Activated CD8-positive, alpha-beta memory T cell treated with anti-CD3 and anti-CD28 coated beads, Interleukin-2, amount 50 U/mL, for 48 hours (primary cell): ENCODE measurements at regions not wholly inside any gene's neighbourhood (a gene's known extent, or its start where the extent isn't known, plus 50 kb on each side); places are given as distances from the start of the nearest gene placed in this dataset.

ENCODE experiments used
- DNase-seq: peaks from one replicate; pipeline ENCODE4 v3.0.0-alpha.2; 2020

DNA sequence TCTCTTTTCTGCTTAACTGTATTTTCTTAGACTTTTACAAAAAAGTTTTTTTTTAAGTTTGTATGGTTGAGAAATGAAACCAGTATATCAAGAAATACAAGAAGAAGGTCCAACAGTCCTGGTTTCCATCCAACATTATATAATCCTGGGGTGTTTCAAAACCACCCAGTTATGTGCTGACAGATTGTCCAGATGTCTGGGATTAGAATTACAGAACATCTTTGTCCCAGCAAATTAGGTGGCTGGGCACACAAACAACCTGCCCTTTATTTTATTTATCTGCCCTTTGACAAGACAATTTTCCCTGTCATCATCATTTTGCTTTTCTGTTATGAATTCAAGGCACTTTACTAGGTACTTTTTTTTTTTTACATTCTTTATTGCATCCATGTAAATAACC, 622.1 kb downstream of the PLPP3 start:
- no peak for DNase-seq

DNA sequence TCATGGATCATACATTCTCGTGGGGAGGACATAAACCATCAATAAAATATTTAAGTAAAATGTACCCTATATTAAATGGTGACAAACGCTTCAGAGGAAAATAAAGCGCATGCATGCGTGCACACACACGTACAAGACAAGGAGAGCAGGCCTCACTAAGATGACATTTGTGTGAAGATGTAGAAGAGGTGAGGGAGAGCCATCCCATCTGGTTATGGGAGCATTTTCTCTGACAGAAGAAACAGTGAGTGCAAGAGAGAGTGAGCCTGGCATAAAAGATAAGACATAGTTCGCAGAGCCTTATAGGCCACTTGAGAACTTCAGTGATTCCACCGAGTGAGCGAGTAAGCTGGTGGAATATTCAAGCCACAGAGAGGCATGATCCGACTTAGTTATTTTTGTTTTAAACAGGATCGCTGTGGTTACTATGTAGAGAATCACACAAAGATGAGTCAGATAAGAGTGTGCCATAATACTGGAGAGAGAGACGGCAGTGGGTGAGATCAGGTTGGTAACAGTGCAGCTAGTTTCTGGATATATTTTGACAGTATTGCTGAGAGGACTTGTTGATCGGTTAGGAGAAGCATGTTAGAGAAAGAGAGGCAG, 624.2 kb downstream of the PLPP3 start:
- DNase-seq: no peak

DNA sequence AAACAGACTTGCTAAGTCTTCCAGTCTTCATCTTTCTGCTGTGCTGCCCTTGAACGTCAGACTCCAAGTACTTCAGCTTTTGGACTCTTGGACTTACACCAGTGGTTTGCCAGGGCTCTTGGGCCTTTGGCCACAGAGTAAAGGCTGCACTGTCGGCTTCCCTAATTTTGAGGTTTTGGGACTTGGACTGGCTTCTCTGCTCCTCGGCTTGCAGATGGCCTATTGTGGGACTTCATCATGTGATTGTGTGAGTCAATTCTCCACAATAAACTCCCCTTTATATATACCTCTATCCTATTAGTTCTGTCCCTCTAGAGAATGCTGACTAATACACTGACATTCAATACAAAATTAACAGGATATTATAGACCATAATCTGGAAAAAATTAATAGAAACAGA, 628.1 kb downstream of the PLPP3 start:
- no peak for DNase-seq

DNA sequence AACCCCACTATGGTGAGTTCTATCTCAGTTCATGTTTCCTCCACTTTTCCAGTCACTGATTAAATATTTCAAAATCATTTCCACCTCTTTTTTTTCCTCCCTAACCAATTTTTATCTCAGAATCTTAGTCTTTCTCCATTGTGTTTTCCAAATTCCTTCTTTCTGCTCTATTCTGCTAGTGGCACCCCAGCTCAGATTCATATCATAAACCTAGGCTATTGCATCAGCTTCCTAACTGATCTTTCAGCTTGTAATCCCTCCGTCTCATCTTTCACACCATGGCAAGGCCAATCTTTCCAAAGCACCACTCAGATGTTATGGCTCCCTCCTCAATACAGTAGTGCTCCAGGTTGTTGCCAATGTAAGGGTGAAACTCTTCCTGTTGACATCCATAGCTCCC, 631.9 kb downstream of the PLPP3 start:
- DNase-seq: no peak

DNA sequence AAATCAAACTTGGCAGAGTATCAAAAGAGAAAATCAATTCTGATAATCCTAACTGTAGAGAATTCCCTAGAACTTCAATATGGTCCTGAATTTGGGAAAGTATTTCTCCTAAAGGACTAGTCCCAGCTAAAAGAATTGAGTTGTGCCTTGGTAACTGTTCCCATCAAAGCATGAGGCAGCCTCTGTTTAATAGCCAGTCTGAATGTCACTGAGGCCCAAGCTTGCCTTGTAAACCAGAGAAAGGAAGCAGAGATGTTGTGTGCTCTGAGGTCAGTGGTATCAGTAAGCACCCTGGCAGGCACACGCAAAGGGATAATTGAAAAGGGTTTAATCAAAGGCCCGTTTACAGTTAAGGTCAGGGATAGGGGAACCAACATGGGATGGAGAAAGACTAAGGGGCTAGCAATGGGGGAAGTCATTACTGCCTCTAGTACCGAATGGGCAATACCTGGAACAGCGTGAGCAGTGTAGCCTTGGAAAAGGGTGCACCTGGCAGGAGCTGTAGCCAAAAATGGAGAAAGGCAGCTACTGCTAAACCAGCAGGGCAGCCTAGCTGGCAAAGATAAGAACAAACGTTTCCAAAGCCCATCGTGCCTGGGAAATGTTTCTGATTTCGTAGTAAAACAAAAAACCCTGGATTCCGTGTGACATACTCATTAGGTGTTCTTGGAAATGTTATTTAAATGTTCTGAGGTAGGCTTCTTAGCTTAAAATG, 635.5 kb downstream of the PLPP3 start:
- DNase-seq: no peak

DNA sequence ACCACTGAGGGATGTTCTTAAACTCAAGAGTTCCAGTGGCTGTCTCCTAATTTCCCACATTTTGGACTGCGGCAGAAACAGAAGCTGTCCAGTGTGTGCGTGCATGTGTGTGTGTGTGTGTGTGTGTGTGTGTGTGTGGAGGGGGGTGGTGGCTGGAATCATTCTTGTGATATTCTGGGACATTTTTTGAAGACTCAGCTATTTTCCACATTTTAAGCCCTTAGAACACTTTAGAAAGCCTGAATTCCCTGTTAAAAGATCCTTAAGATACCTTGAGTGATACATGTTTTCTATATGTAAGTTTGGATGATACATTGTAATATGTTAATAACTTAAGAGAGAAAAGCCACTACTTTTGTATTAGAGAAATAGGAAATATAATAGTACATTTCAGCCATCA, 636.4 kb downstream of the PLPP3 start:
- DNase-seq: no peak

DNA sequence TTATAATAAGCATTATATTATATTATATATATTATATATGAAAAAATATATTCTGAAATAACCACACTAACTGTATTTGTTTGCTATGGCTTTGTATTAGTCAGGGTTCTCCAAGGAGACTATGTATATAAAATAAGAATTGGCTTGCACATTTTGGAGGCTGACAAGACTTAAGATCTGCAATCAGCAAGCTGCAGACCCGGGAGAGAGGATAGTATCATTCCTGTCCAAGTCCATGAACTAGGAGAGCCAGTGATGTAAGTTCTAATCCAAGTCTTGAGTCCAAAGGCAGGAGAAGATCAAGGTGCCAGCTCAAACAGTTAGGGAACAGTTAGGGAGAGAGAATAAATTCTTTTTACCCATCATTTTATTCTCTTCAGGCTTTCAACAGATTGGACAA, 639.5 kb downstream of the PLPP3 start:
- no peak for DNase-seq

DNA sequence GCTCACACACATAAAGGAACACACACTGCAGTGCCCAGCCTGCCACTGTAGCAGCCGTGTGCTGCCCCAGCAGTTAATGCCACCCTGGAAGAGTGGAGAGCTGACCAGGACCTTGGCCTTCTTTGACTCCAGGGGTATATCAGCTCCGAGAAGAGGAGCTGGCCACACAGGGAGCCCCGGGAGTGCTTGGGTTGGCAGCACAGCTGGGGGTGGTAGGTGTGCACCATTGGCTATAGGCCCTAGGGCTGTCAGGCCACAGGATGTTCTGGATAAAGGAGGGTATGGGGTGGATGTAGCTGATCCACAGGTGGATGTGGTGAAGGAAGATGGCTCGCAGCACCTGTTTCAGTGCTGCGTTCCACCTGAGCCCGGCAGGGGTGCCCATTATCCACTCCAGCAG, 640.5 kb downstream of the PLPP3 start:
- no peak for DNase-seq

DNA sequence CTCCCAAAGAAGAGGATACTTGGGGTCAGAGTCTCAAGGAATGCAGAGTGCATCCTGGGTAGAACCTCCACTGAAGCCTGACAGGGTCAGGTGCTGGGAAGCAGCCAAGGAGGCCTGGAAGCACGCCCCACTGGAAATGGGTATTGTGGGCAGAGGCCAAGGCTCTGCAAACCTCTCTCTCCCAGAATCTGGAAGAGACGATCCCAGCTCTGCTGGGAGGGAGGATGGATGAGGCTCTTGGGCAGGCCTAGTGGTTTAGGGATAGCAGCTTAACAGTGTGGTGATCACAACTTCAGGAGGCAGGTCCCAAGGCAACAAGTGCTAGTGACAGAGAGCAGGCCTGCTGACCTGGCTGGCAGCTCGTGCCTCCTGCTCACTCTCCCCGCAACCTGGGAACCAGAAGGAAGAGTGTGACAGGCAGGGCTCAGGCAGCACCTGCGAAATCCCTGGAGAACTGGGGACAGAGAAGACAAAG, 641.0 kb downstream of the PLPP3 start:
- no peak for DNase-seq

DNA sequence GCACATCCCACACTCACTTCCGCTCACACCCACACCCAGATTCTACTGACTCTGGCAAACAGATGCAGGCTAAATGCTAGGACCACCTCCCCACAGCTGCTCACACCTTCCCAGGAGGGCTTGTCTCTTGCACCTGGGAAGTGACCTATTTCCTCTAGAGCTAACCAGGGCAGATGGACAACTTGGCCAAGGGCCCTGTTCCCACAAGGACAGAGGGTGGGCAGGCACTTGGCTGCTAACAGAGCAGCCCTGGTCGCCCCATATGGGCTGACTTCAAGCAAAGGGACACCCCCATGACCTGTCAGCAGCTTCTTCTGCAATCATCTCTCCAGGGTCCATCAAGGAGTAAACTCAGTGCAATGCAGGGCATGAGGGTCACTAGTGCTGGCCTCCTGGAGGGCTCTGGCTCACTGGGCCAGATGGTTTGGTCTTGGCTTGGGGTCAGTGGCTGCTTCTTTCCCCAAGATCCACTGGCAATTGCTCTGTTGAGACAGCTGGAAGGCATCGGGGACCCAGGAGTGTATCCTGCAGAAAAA, 641.5 kb downstream of the PLPP3 start:
- no peak for DNase-seq

DNA sequence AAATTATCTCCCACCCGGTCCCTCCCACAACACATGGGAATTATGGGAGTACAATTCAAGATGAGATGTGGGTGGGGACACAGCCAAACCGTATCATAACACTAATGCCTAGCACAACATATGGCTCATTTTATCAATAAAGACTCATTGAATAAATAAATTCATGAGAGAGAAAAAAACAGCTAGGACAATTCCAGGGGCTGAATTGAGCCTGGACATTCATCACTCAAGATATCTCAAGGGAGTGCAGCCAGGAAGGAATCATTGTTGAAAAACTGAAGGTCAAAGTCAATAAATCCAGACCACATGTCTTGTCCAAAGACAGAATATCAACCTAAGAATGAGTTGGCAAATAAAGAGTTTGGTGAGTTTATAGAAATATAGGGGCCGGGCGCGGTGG, 644.1 kb downstream of the PLPP3 start:
- DNase-seq: no peak

DNA sequence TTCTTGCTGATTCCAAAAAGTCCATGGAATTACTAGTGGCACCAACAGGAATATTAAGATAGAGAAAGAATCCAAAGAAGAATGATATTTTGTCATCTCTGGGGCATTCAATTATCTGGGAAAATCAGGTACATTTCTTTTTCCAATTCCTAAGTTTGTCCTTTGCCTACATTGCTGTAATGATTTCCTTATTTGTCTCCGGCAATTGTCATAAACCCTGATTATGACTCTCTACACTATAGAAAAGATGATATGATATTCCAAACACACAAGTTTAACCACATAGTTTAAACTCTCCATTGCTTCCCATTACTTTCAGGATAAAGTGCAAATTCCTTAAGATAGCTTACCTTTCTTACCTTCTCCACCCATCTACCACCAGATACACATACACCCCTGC, 647.0 kb downstream of the PLPP3 start:
- no peak for DNase-seq

DNA sequence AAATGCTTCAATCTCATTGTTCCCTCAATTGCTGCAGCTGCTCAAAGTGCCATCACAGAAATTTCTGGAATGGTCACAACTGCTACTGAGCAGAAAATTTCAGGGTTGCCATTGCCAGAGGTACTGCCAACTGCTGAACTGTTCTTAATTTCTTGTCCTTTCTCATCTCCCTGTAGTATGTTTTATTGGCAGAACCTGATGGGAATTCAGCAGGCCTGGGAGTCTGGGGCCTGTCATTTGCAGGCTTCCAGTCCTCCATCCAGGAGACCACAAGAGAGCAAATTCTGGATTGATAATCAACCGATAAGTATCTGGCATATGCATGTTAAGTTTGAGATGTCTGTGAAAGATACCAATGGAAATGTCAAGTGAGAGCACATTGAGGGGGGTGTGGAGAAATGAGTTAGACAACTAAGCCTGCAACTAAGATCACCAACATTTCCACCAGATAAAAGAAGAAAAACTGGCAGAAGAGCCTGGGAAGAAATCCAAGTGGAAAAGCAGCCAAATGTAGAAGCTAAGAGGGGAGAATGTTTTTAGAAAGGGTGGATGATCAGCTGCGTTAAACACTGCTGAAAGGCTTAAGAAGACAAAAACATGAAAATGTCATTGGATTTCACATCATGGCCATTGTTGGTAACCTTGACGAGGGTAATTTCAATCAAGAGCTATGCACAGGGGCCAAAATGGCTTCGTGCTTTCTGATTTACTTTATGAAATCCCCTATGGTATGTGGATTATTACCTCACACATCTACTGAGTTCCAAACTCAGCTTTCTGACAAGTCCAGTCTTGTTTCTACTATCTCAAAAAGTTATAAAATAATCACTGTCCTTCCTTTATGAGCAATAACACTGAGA, 648.1 kb downstream of the PLPP3 start:
- DNase-seq: no peak

DNA sequence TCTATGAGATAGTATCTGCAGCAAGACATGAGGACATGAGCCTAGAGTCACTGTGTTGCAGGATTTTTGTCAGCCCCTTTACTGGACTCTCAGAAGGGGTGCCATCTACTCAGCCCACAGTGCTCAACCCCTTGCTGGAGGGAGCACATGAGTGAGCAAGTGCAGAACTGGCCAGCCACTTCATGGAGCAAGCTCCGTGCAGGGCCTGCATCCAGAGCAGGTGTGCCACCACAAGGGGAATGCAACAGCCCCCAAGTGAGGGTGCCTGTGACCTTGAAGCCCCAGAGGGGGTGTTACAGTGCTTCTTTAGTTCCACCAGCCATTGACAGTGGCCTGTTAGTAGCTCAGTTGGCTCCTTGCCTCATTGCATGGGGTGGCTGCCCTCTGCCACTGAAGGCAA, 649.7 kb downstream of the PLPP3 start:
- DNase-seq: no peak

DNA sequence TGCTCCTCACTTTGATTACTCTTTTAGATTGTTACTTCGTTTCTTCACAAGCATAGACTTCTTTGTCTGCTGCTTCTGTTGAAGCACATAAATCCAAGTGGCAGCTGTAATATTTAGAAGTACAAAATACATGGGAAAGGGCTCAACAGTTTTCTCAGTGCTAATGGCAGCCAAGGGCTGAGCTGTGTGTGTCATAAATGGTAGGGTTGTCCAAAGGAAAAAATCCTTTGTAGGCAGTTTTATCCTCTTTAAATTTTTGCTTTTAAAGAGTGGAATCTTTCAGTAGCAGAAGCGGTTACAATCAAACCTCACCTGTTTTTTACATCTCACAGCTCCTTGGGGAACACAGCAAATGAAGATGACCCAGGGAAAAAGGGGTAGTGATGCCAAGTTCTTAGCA, 650.8 kb downstream of the PLPP3 start:
- DNase-seq: no peak

DNA sequence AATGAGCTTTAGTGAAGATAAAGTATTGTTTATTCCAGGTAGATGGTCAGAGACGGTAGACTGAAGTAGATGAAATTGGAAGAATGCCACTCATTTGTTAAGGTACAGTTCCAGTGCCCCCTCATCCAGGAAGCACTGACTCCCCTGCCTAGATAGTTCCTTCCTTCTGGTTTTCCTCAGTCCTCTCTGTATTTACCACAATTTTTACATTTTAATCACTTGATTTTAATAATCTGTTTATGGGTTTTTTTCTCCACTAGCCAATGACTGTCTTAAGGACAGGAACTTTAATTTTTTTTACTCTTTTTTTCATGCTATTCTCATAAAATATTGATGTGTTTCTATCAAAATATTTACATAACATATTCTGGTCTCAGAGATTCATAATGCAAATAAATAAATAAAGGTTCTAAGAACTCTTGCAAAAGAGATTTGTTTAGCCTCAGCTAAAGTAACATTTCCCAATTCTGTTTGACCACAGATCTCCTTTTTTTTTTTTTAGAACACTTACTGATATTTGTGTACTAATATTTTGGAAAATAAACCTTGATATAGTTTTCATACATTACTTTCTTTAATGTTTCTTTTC, 651.6 kb downstream of the PLPP3 start:
- no peak for DNase-seq

DNA sequence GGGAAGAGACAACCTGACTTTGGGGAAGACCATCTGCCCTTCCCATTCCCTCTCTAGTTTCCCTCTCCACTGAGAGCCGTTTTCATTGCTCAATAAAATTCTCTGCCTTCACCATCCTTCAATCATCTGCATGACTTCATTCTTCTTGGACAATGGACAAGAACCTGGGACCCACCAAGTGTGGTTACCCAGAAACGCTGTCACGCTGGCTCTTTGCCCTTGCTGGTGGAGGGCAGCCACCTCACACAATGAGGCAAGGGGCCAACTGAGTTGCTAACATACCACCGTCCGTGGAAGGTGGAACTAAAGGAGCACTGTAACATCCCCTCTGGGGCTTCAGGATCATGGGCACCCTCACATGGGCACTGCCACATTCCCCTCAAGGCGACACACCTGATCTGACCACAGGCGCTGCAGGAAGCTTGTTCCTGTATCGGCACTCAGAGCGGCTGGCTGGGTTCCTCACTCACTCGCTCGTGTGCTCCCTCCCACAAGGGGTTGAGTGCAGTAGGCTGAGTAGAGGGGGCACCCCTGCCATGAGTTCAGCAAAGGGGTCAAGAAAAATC, 652.4 kb downstream of the PLPP3 start:
- no peak for DNase-seq

DNA sequence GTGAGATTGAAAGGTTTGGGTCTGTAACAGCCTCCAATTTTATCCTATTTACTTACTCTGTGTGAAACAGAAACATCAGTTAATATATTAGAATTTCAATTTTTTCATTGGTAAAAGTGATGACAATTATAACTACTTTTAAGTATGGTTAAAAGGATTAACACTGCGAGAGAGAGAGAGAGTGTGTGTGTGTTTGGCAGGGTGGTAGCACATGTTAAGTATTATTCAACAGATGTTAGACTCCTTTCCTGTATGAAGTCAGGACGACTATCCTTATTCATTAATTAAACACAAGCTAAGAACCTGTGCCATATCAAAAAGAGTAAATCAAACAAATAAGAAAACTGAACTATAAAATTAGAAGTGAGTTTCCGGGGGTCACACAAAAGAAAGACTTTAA, 662.5 kb downstream of the PLPP3 start:
- DNase-seq: no peak

DNA sequence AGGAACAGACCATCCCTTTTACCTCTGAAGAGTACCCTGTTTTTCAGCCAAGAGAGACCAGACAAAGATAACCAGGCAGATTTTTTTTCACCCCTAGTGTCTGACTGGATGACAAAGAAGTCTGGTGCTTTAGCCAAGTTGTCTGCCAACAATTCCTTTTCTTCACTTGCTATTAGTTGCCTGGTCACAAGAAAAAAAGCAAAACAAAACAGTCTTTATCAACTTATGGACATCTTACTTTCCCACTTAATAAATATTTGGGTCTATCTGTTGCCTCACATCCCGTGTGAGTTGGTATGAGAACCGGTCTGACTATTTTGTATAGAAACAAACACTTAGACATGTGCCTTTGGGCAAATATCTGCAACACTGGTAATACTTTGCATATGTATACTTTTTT, 662.9 kb downstream of the PLPP3 start:
- DNase-seq: no peak

DNA sequence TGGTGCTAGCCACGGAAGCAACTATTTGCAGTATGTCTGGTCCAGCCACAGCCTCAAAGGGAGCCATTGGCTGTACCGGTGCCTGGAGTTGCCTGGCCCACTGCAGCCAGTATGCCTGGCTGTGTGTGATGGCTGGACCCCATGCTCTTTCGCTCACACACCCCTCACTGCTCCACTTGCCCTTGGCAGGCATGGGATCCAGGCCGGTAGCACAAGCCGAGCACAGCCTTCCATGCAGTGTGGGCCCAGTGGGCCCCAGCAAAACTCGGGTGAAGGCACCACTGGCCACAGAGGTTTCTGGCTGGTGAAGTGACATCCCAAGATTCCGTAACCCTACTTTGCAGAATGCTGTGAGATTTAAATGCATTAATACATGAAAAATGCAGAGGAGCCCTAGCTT, 665.8 kb downstream of the PLPP3 start:
- no peak for DNase-seq

DNA sequence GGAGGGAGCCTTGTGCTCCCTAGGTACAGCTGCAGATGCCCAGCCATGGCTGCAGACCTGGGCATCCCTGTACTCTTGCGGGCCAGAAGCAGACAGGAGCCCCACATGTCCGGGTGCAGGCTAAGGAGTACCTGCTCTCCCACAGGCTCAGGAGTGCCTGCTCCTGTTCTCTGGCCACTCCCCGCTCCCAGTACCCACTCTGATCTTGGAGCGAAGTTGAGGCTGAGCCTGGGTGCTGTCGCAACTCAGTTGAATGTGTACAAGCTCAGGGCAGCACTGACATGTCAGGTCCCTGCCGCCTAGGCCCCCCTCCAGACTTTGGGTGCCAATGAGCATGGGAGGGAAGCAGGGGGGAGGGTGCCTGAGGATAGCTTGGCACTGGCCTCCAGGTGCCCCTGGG, 666.9 kb downstream of the PLPP3 start:
- no peak for DNase-seq

DNA sequence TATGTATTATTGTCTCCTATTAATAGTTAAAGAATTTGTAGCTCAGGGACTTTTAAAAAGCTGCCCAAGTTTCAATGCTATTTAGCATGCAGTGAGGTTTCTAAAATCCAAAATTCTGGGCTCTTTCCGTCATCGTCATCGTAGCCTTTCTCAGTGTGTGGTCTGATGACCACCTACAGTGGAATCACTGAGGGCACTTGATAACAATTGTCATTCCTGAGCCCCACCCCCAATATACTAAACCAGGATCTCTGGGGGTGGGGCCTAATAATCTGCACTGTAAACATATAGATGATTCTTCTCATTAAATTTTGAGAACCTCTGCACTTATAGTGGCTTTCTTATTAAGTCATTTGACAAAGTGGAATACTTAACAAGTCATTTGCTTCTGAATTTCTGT, 674.8 kb downstream of the PLPP3 start:
- DNase-seq: no peak

DNA sequence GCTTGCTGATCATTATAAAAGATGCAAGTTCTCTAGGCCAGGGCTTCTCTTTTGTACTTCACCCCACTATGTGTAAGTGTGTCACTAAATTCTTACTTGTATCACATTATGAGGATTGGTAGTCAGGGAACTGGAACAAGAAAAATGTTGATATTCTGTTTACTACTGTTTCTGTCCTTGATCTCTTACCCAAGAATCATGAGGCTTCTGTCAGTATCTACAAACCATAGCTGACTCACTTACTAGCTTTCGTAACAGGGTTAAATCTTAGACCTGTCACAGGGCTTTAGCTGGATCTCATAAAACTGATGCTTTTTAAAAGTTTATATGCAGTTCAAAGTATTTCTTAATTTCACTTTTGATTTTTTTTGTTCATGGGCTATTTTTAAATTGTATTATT, 681.2 kb downstream of the PLPP3 start:
- DNase-seq: no peak
